Fibroblast of villous mesenchyme (primary cell): ENCODE measurements at regions not wholly inside any gene's neighbourhood (a gene's known extent, or its start where the extent isn't known, plus 50 kb on each side); places are given as distances from the start of the nearest gene placed in this dataset.

ENCODE experiments used
- DNase-seq: peaks from one replicate; pipeline ENCODE4 v3.0.0-alpha.2; 2010; ENCODE audit warnings: low read depth
- H3K4me3 ChIP-seq: 2 replicates; pipeline ENCODE4 v1.5.1; 2011; ENCODE audit warnings: low read depth, mild to moderate bottlenecking, low read length
- TF ChIP-seq, protein P1 (sequence below): IDR thresholded peaks from 2 replicates; pipeline ENCODE4 v1.5.1; 2012; ENCODE audit warnings: low read depth, mild to moderate bottlenecking, low read length; ENCODE audit not compliant: insufficient read depth

- no peak for DNase-seq
- H3K4me3 ChIP-seq = no peak overlapping the region
- TF ChIP-seq, protein P1, sequence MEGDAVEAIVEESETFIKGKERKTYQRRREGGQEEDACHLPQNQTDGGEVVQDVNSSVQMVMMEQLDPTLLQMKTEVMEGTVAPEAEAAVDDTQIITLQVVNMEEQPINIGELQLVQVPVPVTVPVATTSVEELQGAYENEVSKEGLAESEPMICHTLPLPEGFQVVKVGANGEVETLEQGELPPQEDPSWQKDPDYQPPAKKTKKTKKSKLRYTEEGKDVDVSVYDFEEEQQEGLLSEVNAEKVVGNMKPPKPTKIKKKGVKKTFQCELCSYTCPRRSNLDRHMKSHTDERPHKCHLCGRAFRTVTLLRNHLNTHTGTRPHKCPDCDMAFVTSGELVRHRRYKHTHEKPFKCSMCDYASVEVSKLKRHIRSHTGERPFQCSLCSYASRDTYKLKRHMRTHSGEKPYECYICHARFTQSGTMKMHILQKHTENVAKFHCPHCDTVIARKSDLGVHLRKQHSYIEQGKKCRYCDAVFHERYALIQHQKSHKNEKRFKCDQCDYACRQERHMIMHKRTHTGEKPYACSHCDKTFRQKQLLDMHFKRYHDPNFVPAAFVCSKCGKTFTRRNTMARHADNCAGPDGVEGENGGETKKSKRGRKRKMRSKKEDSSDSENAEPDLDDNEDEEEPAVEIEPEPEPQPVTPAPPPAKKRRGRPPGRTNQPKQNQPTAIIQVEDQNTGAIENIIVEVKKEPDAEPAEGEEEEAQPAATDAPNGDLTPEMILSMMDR = no peak
Observed at GRCh38 chr3:5473471-5473870, 286.0 kb downstream of the EDEM1 start.

GRCh38 chr3:5476403-5476802, 288.9 kb downstream of the EDEM1 start:
- no peak overlapping the region for H3K4me3 ChIP-seq
- TF ChIP-seq, protein P1 = no peak
- DNase-seq = no peak

DNA sequence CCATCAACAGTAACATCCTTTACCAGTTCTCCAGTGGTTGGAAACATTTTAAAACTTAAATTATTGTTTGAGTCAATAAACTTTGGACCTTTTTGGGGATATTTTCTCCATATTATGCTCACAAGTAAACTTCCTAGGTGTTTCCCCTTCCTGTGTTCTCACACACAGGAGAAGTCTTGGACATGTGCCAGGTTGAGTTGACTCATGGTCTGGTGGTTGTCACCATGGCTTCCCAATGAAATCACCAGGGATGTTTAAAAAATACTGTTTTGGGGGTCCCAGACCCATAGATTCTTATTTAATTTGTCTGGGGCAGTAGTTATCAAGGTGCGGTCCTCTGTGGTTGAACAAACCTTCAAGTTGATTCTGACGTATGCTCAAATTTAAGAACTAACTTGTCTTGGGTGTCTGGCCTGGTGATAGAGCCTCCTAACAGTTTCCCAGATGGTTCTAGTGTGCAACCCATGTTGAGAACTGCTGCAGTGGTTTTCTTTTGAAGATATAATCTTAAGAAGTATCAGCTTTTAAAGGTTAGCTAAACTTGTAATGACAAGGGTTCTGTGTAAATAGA, 291.8 kb downstream of the EDEM1 start:
- no peak overlapping the region for H3K4me3 ChIP-seq
- TF ChIP-seq, protein P1 = no peak
- DNase-seq = no peak

DNA sequence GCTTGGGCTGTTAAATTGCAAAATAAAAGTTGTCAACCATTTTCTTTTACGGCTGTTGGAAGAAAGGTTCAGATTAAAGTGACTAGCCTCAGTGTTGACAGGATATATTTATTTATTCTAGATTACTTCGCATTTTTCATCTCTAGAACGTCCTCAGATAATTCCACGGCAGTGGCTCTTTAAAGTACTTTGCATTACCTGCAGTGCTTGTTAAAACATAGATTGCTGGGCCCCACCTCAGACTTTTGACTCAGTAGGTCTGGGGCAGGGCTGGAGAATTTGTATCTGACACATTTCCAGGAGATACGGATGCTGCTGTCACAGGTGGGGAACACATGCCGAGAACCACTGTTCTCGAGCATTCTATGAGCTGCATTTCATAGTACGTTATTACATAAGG, 292.7 kb downstream of the EDEM1 start:
- H3K4me3 ChIP-seq = no peak overlapping the region
- TF ChIP-seq, protein P1 = no peak
- DNase-seq = no peak

DNA sequence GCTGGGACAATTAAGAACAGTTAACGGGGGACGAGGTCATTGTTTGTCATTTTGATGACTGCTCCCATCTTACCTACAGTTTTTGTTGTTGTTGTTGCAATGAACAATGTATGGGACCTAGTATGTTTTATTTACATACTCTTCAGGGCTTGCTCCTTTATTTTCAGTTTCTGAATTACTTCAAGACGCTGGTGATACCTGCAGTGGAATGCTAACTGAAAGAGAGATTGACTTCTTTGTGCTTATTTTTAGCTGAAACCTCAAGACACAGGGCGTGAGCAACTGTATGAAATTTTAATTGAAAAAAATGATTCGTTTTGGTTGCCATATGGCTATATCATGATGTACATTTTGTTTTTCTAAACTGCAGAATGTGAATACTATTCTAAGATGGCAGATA, 297.9 kb downstream of the EDEM1 start:
- no peak for DNase-seq
- no peak overlapping the region for H3K4me3 ChIP-seq
- TF ChIP-seq, protein P1 = no peak

DNA sequence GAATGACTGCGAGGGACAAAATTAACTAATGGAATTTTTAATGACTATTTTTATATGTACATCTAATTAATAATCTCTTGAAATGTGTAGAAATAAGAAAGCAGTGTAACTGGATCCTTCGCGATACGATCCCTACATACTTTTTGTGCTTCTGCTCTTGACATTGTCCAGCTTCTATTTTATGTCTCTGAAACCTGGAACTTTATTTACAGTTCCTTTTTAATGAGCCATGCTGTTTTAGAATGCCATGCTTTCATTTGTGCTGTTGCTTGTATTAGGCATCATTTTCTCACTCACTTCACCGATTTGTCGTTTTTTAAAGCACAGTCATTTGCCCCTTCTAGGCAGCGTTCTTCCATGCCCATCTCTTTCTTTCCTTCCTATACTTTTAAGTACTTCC, 301.3 kb downstream of the EDEM1 start:
- no peak overlapping the region for H3K4me3 ChIP-seq
- TF ChIP-seq, protein P1 = no peak
- no peak for DNase-seq

GRCh38 chr3:5489536-5489935, 302.0 kb downstream of the EDEM1 start:
- DNase-seq = no peak
- TF ChIP-seq, protein P1 = no peak
- no peak overlapping the region for H3K4me3 ChIP-seq
